ENCODE measurements at regions not wholly inside any gene's neighbourhood (a gene's known extent, or its start where the extent isn't known, plus 50 kb on each side); places are given as distances from the start of the nearest gene placed in this dataset.

- TF ChIP-seq, protein P1, sequence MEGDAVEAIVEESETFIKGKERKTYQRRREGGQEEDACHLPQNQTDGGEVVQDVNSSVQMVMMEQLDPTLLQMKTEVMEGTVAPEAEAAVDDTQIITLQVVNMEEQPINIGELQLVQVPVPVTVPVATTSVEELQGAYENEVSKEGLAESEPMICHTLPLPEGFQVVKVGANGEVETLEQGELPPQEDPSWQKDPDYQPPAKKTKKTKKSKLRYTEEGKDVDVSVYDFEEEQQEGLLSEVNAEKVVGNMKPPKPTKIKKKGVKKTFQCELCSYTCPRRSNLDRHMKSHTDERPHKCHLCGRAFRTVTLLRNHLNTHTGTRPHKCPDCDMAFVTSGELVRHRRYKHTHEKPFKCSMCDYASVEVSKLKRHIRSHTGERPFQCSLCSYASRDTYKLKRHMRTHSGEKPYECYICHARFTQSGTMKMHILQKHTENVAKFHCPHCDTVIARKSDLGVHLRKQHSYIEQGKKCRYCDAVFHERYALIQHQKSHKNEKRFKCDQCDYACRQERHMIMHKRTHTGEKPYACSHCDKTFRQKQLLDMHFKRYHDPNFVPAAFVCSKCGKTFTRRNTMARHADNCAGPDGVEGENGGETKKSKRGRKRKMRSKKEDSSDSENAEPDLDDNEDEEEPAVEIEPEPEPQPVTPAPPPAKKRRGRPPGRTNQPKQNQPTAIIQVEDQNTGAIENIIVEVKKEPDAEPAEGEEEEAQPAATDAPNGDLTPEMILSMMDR (IDR thresholded peaks at IDR 0.05), result no peak
- TF ChIP-seq POLR2A (IDR thresholded peaks at IDR 0.05) (no peak), POLR2AphosphoS5 (IDR thresholded peaks at IDR 0.05) (no peak)
These were observed 102.4 kb upstream of the ST6GAL2 start for GRCh38 chr2:106988361-106988760.
